Urinary bladder (tissue), 3 donors: ENCODE measurements at regions not wholly inside any gene's neighbourhood (a gene's known extent, or its start where the extent isn't known, plus 50 kb on each side); places are given as distances from the start of the nearest gene placed in this dataset.

ENCODE experiments used
- DNase-seq: peaks from one replicate; pipeline ENCODE4 v3.0.0-alpha.2; 2015; ENCODE audit errors: extremely low spot score
- H3K27ac ChIP-seq: one replicate; pipeline ENCODE4 v1.5.1; 2013; ENCODE audit warnings: low read depth, mild to moderate bottlenecking, moderate library complexity
- H3K36me3 ChIP-seq: one replicate; pipeline ENCODE4 v1.6.1; 2013; ENCODE audit warnings: mild to moderate bottlenecking, moderate library complexity; ENCODE audit not compliant: insufficient read depth
- H3K4me1 ChIP-seq: one replicate; pipeline ENCODE4 v1.6.1; 2013; ENCODE audit warnings: mild to moderate bottlenecking, moderate library complexity; ENCODE audit not compliant: insufficient read depth
- H3K4me3 ChIP-seq: one replicate; pipeline ENCODE4 v1.5.1; 2013; ENCODE audit warnings: low read depth, low read length
- WGBS: extraction: QIAGEN DNeasy Blood & Tissue Kit; methylation state at CpG from one replicate; pipeline ENCODE4 v1.1.7; 2013; 5-methylcytosine and 5-hydroxymethylcytosine counted together
- donor health status: healthy with polysubstance abuse.
- donor health status: healthy.

- no peaks in the 10 kb centered on the region for H3K4me1 ChIP-seq
- 73% methylated on average over 2 of the region's 2 CpGs for WGBS
- H3K36me3 ChIP-seq = no peaks in the 10 kb centered on the region
- no peak overlapping the region for H3K4me3 ChIP-seq
- H3K27ac ChIP-seq = no peak overlapping the region
- DNase-seq = no peak
These were observed 321.6 kb downstream of the NDFIP2 start for GRCh38 chr13:79802389-79803085.

DNA sequence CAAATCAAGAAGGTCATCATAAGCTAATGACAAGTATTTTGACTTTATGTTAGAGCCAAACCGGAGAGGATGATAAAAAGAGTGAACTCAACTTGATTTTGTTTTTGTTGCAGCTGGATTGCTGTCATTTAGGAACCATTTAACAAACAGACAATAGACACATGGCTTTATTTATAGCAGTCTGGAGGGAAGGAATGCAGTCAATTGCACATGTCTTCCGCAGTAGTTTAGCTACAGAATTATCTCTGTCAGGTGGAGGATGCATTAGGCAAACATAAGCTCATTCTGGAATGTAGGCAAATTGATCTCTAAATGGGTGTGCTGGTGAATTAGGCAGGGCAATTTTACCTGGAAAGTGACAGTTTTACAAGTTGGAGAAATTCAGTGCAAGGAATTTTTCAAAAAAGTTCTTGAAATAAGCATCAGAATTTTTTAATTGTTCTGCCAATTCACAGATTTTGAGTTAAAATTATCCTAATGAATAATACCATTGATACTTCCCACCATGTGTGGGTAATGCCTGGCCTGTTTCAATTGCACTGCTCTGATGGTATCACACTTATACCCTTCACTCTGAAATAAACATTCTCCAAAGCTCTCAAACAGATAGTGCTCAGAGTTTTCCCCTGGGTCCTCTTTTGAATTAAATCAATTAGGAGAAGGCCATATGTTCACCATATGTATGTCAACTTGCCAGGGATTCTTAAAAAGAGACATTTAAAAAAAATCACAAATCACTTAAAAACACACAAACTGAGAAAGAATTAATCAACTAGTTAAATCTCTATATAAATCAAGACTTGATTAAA, 318.3 kb downstream of the NDFIP2 start:
- WGBS = 36% methylated on average over 2 of the region's 2 CpGs
- no peak overlapping the region for H3K4me3 ChIP-seq
- no peak overlapping the region for H3K27ac ChIP-seq
- no peaks in the 10 kb centered on the region for H3K36me3 ChIP-seq
- no peaks in the 10 kb centered on the region for H3K4me1 ChIP-seq
- DNase-seq = no peak

DNA sequence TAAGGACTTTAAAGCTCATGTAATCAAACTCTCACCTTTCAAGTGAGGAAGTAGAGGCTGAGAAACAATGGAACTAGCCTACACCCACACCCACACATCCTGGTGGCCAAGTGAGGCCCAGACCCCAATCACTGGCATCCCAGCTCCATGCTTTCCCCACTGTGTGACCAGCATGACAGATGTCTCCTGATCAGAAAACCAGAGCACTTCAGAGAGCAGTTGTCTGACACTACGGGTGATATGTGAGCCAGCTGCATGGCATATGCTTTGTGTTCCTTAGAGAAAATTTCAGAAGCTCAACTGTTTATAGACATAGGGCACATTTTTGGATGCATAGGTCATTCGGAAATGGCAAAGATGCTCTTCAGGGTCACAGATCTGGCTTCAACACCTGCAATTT, 315.2 kb downstream of the NDFIP2 start:
- DNase-seq = no peak
- Histone ChIP-seq H3K4me1 (no peaks in the 10 kb centered on the region), H3K27ac (no peak overlapping the region), H3K36me3 (no peaks in the 10 kb centered on the region), H3K4me3 (no peak overlapping the region)
- 69% methylated on average over 2 of the region's 2 CpGs for WGBS

DNA sequence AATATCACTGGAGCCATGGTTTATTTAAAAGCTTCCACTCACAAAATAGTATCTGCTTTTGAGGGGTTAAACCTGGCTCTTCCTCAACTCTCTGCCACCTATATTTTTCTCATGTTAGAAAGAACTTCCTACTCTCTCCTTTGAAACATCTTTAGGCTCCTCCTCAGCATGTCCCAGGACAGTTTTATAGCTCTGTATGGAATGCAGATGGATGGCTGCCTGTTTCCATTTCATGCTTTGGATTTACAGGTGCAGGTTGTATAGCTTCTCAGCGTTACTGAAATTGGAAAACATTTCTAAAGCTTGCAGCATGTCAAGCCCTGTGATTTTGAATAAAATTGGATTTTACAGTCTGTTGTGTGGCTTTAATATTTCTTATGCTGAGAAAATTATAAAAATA, 314.0 kb downstream of the NDFIP2 start:
- H3K4me3 ChIP-seq = no peak overlapping the region
- no peak overlapping the region for H3K27ac ChIP-seq
- no peaks in the 10 kb centered on the region for H3K36me3 ChIP-seq
- DNase-seq = no peak
- 42% methylated on average over 1 of the region's 1 CpG for WGBS
- no peaks in the 10 kb centered on the region for H3K4me1 ChIP-seq

GRCh38 chr13:79792716-79793115, 311.8 kb downstream of the NDFIP2 start:
- no peak overlapping the region for H3K4me3 ChIP-seq
- H3K4me1 ChIP-seq = no peaks in the 10 kb centered on the region
- H3K27ac ChIP-seq = no peak overlapping the region
- DNase-seq = no peak
- H3K36me3 ChIP-seq = no peaks in the 10 kb centered on the region

DNA sequence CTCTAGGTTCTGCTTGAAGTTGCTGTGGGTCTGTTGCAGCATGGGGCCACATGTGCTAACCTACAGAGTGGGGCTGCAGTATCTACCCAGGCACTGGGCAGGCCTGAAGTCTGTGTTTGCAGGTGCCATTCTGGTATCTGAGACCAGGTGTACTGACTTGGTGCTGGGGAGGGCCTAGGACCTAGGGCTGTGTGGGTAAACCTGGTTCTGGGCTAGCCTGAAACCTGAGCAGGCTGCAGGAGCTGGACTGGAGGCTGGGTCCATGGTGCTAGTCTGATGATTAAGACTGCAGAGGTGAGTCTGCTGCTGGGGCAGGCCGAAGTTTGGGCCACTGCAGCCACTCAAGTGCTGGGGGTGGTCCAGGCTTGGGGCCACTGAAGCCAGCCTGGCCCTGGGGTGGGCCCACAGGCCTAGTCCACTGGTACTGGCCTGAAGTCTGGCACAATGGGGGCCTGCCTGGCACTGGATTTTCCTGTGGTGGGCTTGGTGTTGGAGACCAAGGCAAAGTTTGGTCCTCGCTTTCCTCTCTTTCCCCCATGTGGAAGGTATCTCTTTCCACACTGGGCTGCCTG, 310.6 kb downstream of the NDFIP2 start:
- no peak overlapping the region for H3K4me3 ChIP-seq
- no peaks in the 10 kb centered on the region for H3K36me3 ChIP-seq
- no peak overlapping the region for H3K27ac ChIP-seq
- DNase-seq = no peak
- 96% methylated on average over 2 of the region's 2 CpGs for WGBS
- no peaks in the 10 kb centered on the region for H3K4me1 ChIP-seq

GRCh38 chr13:79786176-79786575, 305.2 kb downstream of the NDFIP2 start:
- whole genome bisulfite sequencing = 95% methylated on average over 4 of the region's 4 CpGs
- H3K36me3 ChIP-seq = no peaks in the 10 kb centered on the region
- H3K27ac ChIP-seq = no peak overlapping the region

GRCh38 chr13:79782541-79783205, 301.7 kb downstream of the NDFIP2 start:
- no peaks in the 10 kb centered on the region for H3K36me3 ChIP-seq
- no peak overlapping the region for H3K27ac ChIP-seq
- 40% methylated on average over 14 of the region's 14 CpGs for WGBS
- H3K4me1 ChIP-seq = no peaks in the 10 kb centered on the region
- peak; percentile 64 for DNase-seq
- H3K4me3 ChIP-seq = no peak overlapping the region

More at GRCh38 chr13:79786176-79786575, 305.2 kb downstream of the NDFIP2 start:
- Histone ChIP-seq H3K4me3 (no peak overlapping the region), H3K4me1 (no peaks in the 10 kb centered on the region)
- DNase-seq = no peak

DNA sequence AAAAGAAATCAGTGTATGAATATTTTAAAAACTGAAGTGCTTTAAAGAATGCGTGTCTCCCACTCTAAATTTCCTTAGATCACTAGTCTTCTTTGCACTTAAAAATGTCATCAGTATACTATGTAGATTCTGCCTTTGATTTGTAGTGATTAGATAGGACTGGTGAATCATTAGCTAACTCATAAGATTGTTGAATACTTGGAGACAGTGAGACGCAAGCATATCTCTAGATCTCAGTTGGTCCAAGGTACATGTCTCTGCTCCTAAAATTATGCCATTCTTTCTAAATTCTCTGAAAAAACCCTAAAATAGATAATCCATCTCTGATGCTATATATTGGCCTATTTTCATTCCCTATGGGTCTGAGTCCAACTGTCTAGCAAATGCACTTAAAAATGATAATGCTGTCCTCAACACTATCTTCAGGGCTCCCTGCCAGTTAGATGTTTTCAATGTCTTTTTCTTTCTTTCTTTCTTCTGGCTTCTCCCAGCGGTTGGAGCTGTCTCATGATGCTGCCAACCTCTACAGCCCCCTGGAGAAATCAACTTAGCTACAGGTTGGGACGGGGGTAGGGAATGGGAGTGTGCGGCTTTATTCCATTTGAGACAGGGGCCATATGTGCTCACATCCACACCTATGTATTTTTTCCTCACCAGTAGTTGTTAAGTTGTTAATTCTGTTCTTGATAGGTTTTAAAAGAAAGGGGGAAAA, 301.0 kb downstream of the NDFIP2 start:
- 85% methylated on average over 5 of the region's 5 CpGs for WGBS

DNA sequence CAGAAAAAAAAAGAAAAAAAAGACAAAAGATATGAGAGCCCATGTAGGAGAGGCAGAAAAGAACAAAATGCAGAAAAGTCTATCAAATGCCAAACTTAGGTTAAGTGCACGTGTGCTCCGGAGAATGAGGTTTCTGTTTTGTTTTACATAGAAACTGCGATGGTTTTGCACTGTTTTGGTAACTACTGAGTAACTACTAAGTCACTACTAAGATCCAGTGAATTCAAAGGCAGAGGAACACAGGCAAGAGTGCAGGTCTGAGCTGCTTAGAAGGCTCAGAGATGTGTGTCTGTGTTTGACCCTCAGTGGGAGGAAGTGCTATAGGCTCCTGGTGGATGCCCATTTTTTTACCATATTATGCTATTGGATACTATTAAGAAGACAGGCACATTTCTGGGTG, 299.3 kb downstream of the NDFIP2 start:
- Histone ChIP-seq H3K27ac (no peak overlapping the region), H3K4me3 (no peak overlapping the region), H3K36me3 (no peaks in the 10 kb centered on the region), H3K4me1 (no peaks in the 10 kb centered on the region)
- no peak for DNase-seq
- WGBS = 54% methylated on average over 3 of the region's 3 CpGs

More for the DNA sequence above, 301.0 kb downstream of the NDFIP2 start:
- Histone ChIP-seq H3K36me3 (no peaks in the 10 kb centered on the region), H3K4me3 (no peak overlapping the region), H3K4me1 (no peaks in the 10 kb centered on the region), H3K27ac (no peak overlapping the region)
- no peak for DNase-seq

DNA sequence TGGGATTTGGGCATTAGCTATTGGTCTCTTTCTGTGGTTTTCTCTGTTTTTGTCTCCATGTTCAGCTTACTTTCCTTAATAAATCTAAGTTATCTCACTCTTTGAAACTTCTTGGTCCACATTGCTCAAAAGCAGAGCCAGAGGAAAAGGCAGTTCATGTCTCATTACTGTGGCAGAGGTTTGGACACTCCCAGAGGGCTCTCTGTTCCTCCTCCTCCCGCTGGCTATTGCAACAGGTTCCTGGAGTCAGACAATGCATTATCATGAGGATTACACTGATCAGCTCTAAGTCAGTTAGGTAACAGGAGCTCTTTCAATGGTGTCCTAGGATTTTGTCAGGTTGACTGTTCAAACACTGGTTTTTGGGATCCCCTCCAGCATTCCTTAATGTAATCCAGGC, 298.8 kb downstream of the NDFIP2 start:
- WGBS = 47% methylated on average over 1 of the region's 1 CpG
- DNase-seq = no peak
- no peak overlapping the region for H3K27ac ChIP-seq
- no peaks in the 10 kb centered on the region for H3K36me3 ChIP-seq
- H3K4me3 ChIP-seq = no peak overlapping the region
- no peaks in the 10 kb centered on the region for H3K4me1 ChIP-seq

GRCh38 chr13:79778741-79779460, 297.9 kb downstream of the NDFIP2 start:
- H3K36me3 ChIP-seq = no peaks in the 10 kb centered on the region
- DNase-seq = no peak
- H3K4me3 ChIP-seq = no peak overlapping the region
- WGBS = 79% methylated on average over 4 of the region's 4 CpGs
- no peak overlapping the region for H3K27ac ChIP-seq
- H3K4me1 ChIP-seq = no peaks in the 10 kb centered on the region

- Histone ChIP-seq H3K27ac (no peak overlapping the region), H3K4me1 (no peaks in the 10 kb centered on the region), H3K4me3 (no peak overlapping the region), H3K36me3 (no peaks in the 10 kb centered on the region)
- WGBS = 91% methylated on average over 2 of the region's 2 CpGs
- no peak for DNase-seq
These were observed 296.5 kb downstream of the NDFIP2 start for GRCh38 chr13:79777504-79777903.
